ENCODE measurements at regions not wholly inside any gene's neighbourhood (a gene's known extent, or its start where the extent isn't known, plus 50 kb on each side); places are given as distances from the start of the nearest gene placed in this dataset.
"Not testable (repeated sequence)": the region's sequence is repeated elsewhere in the genome, so short reads cannot be mapped to it uniquely, and the experiment has no call there.

GRCh38 chr1:232868793-232869491 is 63.7 kb downstream of the MAP10 start:
- Mint-ChIP-seq H3K9me3 (ENCODE audit: unreplicated experiment) (peaks cover 2% of the 10 kb centered on the region), H3K4me3 (ENCODE audit: unreplicated experiment) (no peak overlapping the region), H3K36me3 (ENCODE audit: unreplicated experiment) (peaks cover 7% of the 10 kb centered on the region), H3K27ac (ENCODE audit: unreplicated experiment) (no peak overlapping the region), H3K4me1 (ENCODE audit: low read depth, unreplicated experiment) (peaks cover 9% of the 10 kb centered on the region), H3K27me3 (ENCODE audit: unreplicated experiment) (peaks cover 2% of the 10 kb centered on the region)
- TF ChIP-seq, protein P1, sequence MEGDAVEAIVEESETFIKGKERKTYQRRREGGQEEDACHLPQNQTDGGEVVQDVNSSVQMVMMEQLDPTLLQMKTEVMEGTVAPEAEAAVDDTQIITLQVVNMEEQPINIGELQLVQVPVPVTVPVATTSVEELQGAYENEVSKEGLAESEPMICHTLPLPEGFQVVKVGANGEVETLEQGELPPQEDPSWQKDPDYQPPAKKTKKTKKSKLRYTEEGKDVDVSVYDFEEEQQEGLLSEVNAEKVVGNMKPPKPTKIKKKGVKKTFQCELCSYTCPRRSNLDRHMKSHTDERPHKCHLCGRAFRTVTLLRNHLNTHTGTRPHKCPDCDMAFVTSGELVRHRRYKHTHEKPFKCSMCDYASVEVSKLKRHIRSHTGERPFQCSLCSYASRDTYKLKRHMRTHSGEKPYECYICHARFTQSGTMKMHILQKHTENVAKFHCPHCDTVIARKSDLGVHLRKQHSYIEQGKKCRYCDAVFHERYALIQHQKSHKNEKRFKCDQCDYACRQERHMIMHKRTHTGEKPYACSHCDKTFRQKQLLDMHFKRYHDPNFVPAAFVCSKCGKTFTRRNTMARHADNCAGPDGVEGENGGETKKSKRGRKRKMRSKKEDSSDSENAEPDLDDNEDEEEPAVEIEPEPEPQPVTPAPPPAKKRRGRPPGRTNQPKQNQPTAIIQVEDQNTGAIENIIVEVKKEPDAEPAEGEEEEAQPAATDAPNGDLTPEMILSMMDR (IDR thresholded peaks at IDR 0.05; ENCODE audit: partially characterized antibody, unreplicated experiment) = no peak
- no peak for DNase-seq

- H3K4me3 Mint-ChIP-seq (ENCODE audit: unreplicated experiment); H3K9me3 Mint-ChIP-seq (ENCODE audit: unreplicated experiment); H3K27ac Mint-ChIP-seq (ENCODE audit: unreplicated experiment); H3K36me3 Mint-ChIP-seq (ENCODE audit: unreplicated experiment); DNase-seq; H3K27me3 Mint-ChIP-seq (ENCODE audit: unreplicated experiment): not testable (repeated sequence)
- H3K4me1 Mint-ChIP-seq (ENCODE audit: low read depth, unreplicated experiment) = peaks cover 11% of the 10 kb centered on the region
Observed at GRCh38 chr1:232871291-232871969, 66.2 kb downstream of the MAP10 start.

DNA sequence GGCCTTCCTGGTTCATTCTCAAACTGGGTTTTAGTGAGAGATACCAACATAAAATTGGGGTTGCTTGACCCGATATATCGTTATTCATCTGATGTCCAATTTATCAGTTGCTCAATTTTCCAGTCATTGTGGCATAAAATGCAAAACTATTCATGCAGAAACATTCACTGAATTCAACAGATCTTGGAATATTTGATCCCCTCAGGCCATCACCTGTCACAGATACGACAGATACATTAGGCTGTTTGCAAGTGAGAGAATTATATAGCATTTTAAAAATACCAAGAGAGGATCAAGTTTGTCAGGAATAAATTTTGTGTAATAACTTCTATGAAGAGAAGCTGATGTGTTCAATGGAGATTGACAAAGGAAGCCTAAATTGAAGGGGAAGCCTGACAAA is 67.1 kb downstream of the MAP10 start:
- no peak overlapping the region for H3K27ac Mint-ChIP-seq (ENCODE audit: unreplicated experiment)
- H3K9me3 Mint-ChIP-seq (ENCODE audit: unreplicated experiment) = peaks cover 2% of the 10 kb centered on the region
- peaks cover 2% of the 10 kb centered on the region for H3K27me3 Mint-ChIP-seq (ENCODE audit: unreplicated experiment)
- peaks cover 11% of the 10 kb centered on the region for H3K4me1 Mint-ChIP-seq (ENCODE audit: low read depth, unreplicated experiment)
- TF ChIP-seq, protein P1 (IDR thresholded peaks at IDR 0.05; ENCODE audit: partially characterized antibody, unreplicated experiment) = no peak
- H3K36me3 Mint-ChIP-seq (ENCODE audit: unreplicated experiment) = peaks cover 7% of the 10 kb centered on the region
- H3K4me3 Mint-ChIP-seq (ENCODE audit: unreplicated experiment) = no peak overlapping the region
- no peak for DNase-seq

GRCh38 chr1:232872738-232873137 is 67.5 kb downstream of the MAP10 start:
- H3K27ac Mint-ChIP-seq (ENCODE audit: unreplicated experiment) = no peak overlapping the region
- peaks cover 7% of the 10 kb centered on the region for H3K36me3 Mint-ChIP-seq (ENCODE audit: unreplicated experiment)
- peaks cover 11% of the 10 kb centered on the region for H3K4me1 Mint-ChIP-seq (ENCODE audit: low read depth, unreplicated experiment)
- no peak overlapping the region for H3K4me3 Mint-ChIP-seq (ENCODE audit: unreplicated experiment)
- peaks cover 2% of the 10 kb centered on the region for H3K9me3 Mint-ChIP-seq (ENCODE audit: unreplicated experiment)
- H3K27me3 Mint-ChIP-seq (ENCODE audit: unreplicated experiment) = peaks cover 2% of the 10 kb centered on the region
- TF ChIP-seq, protein P1 (IDR thresholded peaks at IDR 0.05; ENCODE audit: partially characterized antibody, unreplicated experiment) = no peak
- DNase-seq = no peak

- peaks cover 7% of the 10 kb centered on the region for H3K36me3 Mint-ChIP-seq (ENCODE audit: unreplicated experiment)
- no peak for DNase-seq
- peaks cover 2% of the 10 kb centered on the region for H3K27me3 Mint-ChIP-seq (ENCODE audit: unreplicated experiment)
- H3K4me3 Mint-ChIP-seq (ENCODE audit: unreplicated experiment) = no peak overlapping the region
- no peak overlapping the region for H3K27ac Mint-ChIP-seq (ENCODE audit: unreplicated experiment)
- peaks cover 11% of the 10 kb centered on the region for H3K4me1 Mint-ChIP-seq (ENCODE audit: low read depth, unreplicated experiment)
- H3K9me3 Mint-ChIP-seq (ENCODE audit: unreplicated experiment) = peaks cover 2% of the 10 kb centered on the region
- TF ChIP-seq, protein P1 (IDR thresholded peaks at IDR 0.05; ENCODE audit: partially characterized antibody, unreplicated experiment) = no peak
Observed at GRCh38 chr1:232873412-232873811, 68.2 kb downstream of the MAP10 start.

All from glutamatergic neuron (in vitro differentiated cells).